Osteocyte (in vitro differentiated cells): ENCODE measurements at regions not wholly inside any gene's neighbourhood (a gene's known extent, or its start where the extent isn't known, plus 50 kb on each side); places are given as distances from the start of the nearest gene placed in this dataset.

Experiments
- DNase-seq: peaks from one replicate; pipeline ENCODE4 v3.0.0; 2021; ENCODE audit warnings: mixed read lengths; ENCODE audit not compliant: unreplicated experiment; ENCODE audit errors: extremely low spot score
- H3K27ac Mint-ChIP-seq: one replicate; pipeline ENCODE4 v1.8.0; 2021; ENCODE audit warnings: mild to moderate bottlenecking, mixed read lengths; ENCODE audit not compliant: unreplicated experiment
- H3K27me3 Mint-ChIP-seq: one replicate; pipeline ENCODE4 v1.8.0; 2021; ENCODE audit warnings: mixed read lengths; ENCODE audit not compliant: unreplicated experiment
- H3K36me3 Mint-ChIP-seq: one replicate; pipeline ENCODE4 v1.8.0; 2021; ENCODE audit warnings: mixed read lengths; ENCODE audit not compliant: unreplicated experiment
- H3K4me1 Mint-ChIP-seq: one replicate; pipeline ENCODE4 v1.8.0; 2021; ENCODE audit warnings: mixed read lengths; ENCODE audit not compliant: unreplicated experiment
- H3K4me3 Mint-ChIP-seq: one replicate; pipeline ENCODE4 v1.8.0; 2021; ENCODE audit warnings: mild to moderate bottlenecking, moderate library complexity, mixed read lengths; ENCODE audit not compliant: unreplicated experiment
- H3K9me3 Mint-ChIP-seq: one replicate; pipeline ENCODE4 v1.8.0; 2021; ENCODE audit warnings: mixed read lengths; ENCODE audit not compliant: unreplicated experiment
- CTCF ChIP-seq: fragments of 200-600 bp; sonication (generic); IDR thresholded peaks from 2 replicates; pipeline ENCODE4 v1.5.0; 2021; ENCODE audit warnings: antibody characterized with exemption, mild to moderate bottlenecking, moderate library complexity

GRCh38 chr9:117882171-117882570 is 178.0 kb downstream of the TLR4 start:
- no peaks in the 10 kb centered on the region for H3K9me3 Mint-ChIP-seq
- no peaks in the 10 kb centered on the region for H3K36me3 Mint-ChIP-seq
- TF ChIP-seq CTCF = no peak
- H3K27me3 Mint-ChIP-seq = peaks cover 16% of the 10 kb centered on the region
- H3K4me1 Mint-ChIP-seq = no peaks in the 10 kb centered on the region
- no peak overlapping the region for H3K4me3 Mint-ChIP-seq
- DNase-seq = no peak
- H3K27ac Mint-ChIP-seq = no peak overlapping the region

DNA sequence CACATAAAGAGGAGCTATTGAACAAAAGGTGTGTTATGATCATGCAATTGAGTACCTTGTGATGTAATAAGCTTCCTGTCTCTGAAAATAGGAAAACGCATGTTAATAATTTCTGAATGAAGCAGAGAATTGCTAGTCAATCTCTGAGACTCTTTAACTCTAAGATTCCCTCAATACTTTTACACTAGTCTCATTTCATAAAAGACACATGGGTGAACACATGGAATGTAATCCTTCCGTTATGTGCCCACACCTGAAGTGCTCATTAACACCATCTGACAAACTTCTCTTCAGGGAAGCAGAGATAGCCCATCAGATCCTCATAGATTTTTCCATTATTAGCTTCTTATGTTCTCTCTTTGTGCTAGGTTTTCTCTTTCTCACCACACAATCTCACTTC is 182.4 kb downstream of the TLR4 start:
- DNase-seq = no peak
- H3K27me3 Mint-ChIP-seq = peaks cover 8% of the 10 kb centered on the region
- no peaks in the 10 kb centered on the region for H3K36me3 Mint-ChIP-seq
- no peaks in the 10 kb centered on the region for H3K4me1 Mint-ChIP-seq
- no peak overlapping the region for H3K27ac Mint-ChIP-seq
- TF ChIP-seq CTCF = no peak
- H3K9me3 Mint-ChIP-seq = no peaks in the 10 kb centered on the region
- no peak overlapping the region for H3K4me3 Mint-ChIP-seq

DNA sequence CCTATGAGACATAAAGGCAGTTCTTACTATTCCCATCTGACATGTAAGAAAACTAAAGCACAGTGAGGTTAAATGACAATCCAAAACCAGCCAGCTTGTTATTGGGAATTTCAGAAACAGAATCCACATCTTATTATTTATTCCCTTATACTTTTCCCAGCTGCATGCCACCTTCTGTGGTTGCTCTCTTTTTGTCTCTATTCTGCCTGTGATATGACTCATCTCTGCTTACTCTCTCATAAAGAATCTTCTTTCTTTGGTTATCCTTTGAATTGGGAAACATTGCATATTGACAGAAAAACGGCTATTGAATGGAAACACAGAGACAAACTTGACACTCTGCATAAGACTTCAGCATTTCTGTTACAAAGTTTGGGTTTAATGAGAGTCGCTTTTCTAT is 183.2 kb downstream of the TLR4 start:
- DNase-seq = no peak
- H3K36me3 Mint-ChIP-seq = no peaks in the 10 kb centered on the region
- no peaks in the 10 kb centered on the region for H3K4me1 Mint-ChIP-seq
- H3K4me3 Mint-ChIP-seq = no peak overlapping the region
- H3K27me3 Mint-ChIP-seq = peaks cover 3% of the 10 kb centered on the region
- TF ChIP-seq CTCF = no peak
- no peak overlapping the region for H3K27ac Mint-ChIP-seq
- H3K9me3 Mint-ChIP-seq = no peaks in the 10 kb centered on the region

GRCh38 chr9:117887941-117888340 is 183.7 kb downstream of the TLR4 start:
- TF ChIP-seq CTCF = no peak
- no peaks in the 10 kb centered on the region for H3K36me3 Mint-ChIP-seq

GRCh38 chr9:117903453-117903852 is 199.2 kb downstream of the TLR4 start:
- Mint-ChIP-seq H3K9me3 (no peaks in the 10 kb centered on the region), H3K36me3 (no peaks in the 10 kb centered on the region), H3K27me3 (no peaks in the 10 kb centered on the region), H3K27ac (no peak overlapping the region), H3K4me1 (no peaks in the 10 kb centered on the region), H3K4me3 (no peak overlapping the region)
- TF ChIP-seq CTCF = no peak
- DNase-seq = no peak

More at GRCh38 chr9:117887941-117888340, 183.7 kb downstream of the TLR4 start:
- Mint-ChIP-seq H3K4me3 (no peak overlapping the region), H3K4me1 (no peaks in the 10 kb centered on the region), H3K27me3 (peaks cover 3% of the 10 kb centered on the region), H3K27ac (no peak overlapping the region), H3K9me3 (no peaks in the 10 kb centered on the region)
- no peak for DNase-seq
